Thymus (tissue), 11 donors: ENCODE measurements at regions not wholly inside any gene's neighbourhood (a gene's known extent, or its start where the extent isn't known, plus 50 kb on each side); places are given as distances from the start of the nearest gene placed in this dataset.

Source experiments
- DNase-seq, 9 donors: peaks; one replicate each; pipeline ENCODE4 v3.0.0-alpha.2; 2013; ENCODE audit warnings: low spot score in 9 of 9, low read depth in 6 of 9, missing footprints in 1 of 9
- H3K27ac ChIP-seq, 2 donors: one replicate each; pipeline ENCODE4 v1.5.1; 2013; ENCODE audit warnings: control low read depth in 1 of 2, low read depth in 1 of 2, low read length in 1 of 2, mild to moderate bottlenecking in 1 of 2, moderate library complexity in 1 of 2
- H3K27me3 ChIP-seq, 2 donors: one replicate each; pipeline ENCODE4 v1.5.1; 2013; ENCODE audit warnings: low read length in 1 of 2; ENCODE audit not compliant: control insufficient read depth in 2 of 2, insufficient read depth in 1 of 2
- H3K36me3 ChIP-seq, 2 donors: one replicate each; pipeline ENCODE4 v1.5.1; 2013; ENCODE audit warnings: low read length in 1 of 2, mild to moderate bottlenecking in 1 of 2, moderate library complexity in 1 of 2; ENCODE audit not compliant: control insufficient read depth in 2 of 2, insufficient read depth in 2 of 2
- H3K4me1 ChIP-seq, 2 donors: one replicate each; pipeline ENCODE4 v1.5.1; 2013; ENCODE audit warnings: low read length in 2 of 2; ENCODE audit not compliant: control insufficient read depth in 2 of 2, insufficient read depth in 2 of 2
- H3K4me3 ChIP-seq, 2 donors: one replicate each; pipeline ENCODE4 v1.5.1; 2013; ENCODE audit warnings: low read length in 2 of 2, control low read depth in 1 of 2, mild to moderate bottlenecking in 1 of 2
- H3K9me3 ChIP-seq, 2 donors: one replicate each; pipeline ENCODE4 v1.5.1; 2013; ENCODE audit warnings: low read length in 1 of 2, mild to moderate bottlenecking in 1 of 2; ENCODE audit not compliant: control insufficient read depth in 2 of 2, insufficient read depth in 1 of 2
- WGBS: extraction: QIAGEN DNeasy Blood & Tissue Kit; methylation state at CpG from one replicate; pipeline ENCODE4 v1.1.7; 2013; 5-methylcytosine and 5-hydroxymethylcytosine counted together
- donor health status: healthy.

DNA sequence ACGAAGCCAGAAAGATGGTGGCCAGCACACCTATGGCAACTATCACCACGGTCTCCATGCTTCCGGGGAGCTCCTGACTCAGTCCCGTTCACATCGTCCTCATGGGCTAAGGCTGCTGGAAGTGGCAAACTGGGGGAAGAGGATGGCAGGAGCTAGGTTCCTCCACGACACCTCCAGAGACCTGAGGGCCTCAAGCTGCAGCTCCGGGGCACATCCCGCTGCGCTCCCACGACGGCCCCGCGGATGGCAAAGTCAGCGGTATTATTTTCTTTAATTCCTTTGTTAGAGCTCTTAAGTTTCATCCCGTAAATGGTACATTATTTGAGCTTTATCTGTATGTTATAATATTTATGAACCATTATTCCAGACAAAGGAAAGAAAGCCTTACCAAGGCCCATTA is 190.5 kb downstream of the DACT1 start:
- Histone ChIP-seq H3K27me3 (no peaks in the 10 kb centered on the region), H3K9me3 (peaks cover 0 to 7% of the 10 kb centered on the region in 2 donors), H3K36me3 (no peaks in the 10 kb centered on the region), H3K4me1 (no peaks in the 10 kb centered on the region), H3K27ac (no peak overlapping the region), H3K4me3 (no peak overlapping the region)
- DNase-seq: no peak
- WGBS: 98% methylated on average over 15 of the region's 15 CpGs

DNA sequence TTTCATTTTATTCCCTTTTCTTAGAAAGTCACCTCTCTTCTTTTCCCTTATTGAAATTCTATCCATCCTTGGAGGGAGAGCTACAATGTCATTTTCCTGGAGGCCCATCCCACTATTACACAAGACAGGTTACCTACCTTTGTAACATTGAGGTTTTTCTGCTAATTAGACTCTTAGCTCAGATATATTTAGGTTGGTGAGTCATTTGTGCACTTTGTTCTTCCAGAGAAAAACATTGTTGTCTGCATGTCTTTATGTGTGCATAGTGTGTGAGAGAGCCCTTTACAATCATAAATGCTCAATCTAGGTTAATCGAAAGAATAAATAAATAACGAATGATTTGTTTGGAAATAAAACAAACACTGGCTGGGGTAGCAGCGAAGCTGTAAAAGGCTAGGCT is 191.8 kb downstream of the DACT1 start:
- Histone ChIP-seq H3K4me3 (no peak overlapping the region), H3K9me3 (peaks cover 0 to 11% of the 10 kb centered on the region in 2 donors), H3K27ac (no peak overlapping the region), H3K27me3 (no peaks in the 10 kb centered on the region), H3K4me1 (no peaks in the 10 kb centered on the region), H3K36me3 (no peaks in the 10 kb centered on the region)
- no peak for DNase-seq
- 91% methylated on average over 3 of the region's 3 CpGs for WGBS

DNA sequence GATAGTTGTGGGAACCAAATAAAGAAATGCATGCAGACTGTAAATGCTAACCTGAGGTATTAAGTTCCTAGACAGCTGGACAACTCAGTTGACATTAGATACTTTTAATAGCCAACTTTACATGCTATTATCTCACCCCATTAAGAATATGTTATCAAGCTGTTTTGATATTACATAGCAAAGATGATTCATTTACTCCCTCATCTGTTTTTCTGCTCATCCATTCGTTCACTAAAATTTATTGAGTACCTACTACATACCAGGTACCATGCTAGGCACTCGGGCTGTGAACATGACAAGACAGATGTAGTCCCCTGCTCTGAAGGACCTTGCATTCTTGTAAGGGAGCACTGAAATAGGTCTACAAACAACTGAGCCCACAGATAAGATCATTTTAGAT is 192.4 kb downstream of the DACT1 start:
- H3K36me3 ChIP-seq: no peaks in the 10 kb centered on the region
- H3K27me3 ChIP-seq: no peaks in the 10 kb centered on the region
- WGBS: 92% methylated on average over 2 of the region's 2 CpGs
- no peak overlapping the region for H3K27ac ChIP-seq
- no peak for DNase-seq
- H3K4me3 ChIP-seq: no peak overlapping the region
- no peaks in the 10 kb centered on the region for H3K4me1 ChIP-seq
- H3K9me3 ChIP-seq: peaks cover 0 to 11% of the 10 kb centered on the region in 2 donors

DNA sequence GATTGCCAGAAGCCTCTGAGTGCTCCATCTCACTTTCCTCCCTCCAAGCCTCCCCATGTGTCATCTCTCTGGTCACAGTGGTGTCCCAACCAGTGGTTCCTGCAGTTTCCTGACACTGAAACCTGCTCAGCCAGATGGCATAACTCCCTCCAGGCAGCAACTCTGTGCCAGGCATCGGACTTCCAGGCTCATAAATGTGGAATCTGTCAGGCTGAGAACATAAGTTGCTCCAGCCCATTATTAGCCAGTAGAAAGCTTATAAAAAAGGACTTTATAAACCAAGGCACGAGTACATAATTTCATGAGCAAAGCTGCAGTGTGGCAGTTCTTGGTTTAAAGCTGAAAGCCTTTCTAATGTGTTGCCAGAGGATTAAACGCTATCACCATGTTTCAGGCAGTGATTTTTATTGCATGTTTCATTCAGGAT is 194.3 kb downstream of the DACT1 start:
- Histone ChIP-seq H3K4me1 (no peaks in the 10 kb centered on the region), H3K4me3 (no peak overlapping the region), H3K9me3 (peaks cover 0 to 11% of the 10 kb centered on the region in 2 donors), H3K36me3 (no peaks in the 10 kb centered on the region), H3K27me3 (no peaks in the 10 kb centered on the region), H3K27ac (no peak overlapping the region)
- DNase-seq: no peak
- WGBS: 76% methylated on average over 3 of the region's 3 CpGs

DNA sequence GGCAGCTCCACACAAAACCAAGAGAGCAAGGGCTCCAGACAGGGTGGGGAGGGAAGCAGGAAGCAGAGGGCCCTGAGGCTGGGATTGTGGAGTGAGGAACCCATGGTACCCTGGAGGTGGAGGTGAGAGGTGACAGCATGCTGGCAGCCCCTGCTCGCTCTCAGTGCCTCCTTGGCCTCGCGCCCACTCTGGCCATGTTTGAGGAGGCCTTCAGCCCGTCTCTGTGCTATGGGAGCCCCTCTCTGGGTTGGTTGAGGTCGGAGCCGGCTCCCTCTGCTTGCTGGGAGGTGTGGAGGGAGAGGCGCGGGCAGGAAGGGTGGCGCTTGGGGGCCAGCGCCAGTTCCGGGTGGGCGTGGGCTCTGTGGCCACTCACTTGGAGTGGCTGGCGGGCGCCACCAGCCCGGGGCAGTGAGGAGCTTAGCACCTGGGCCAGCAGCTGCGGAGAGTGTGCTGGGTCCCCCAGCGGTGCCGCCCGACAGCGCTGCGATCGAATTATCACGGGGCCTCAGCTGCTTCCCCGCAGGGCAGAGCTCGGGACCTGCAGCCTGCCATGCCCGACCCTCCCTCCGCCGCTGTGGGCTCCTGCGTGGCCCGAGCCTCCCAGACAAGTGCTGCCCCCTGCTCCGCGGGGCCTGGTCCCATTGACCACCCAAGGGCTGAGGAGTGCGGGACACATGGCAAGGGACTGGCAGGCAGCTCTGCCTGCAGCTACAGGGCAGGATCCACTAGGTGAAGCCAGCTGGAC is 196.0 kb downstream of the DACT1 start:
- H3K27ac ChIP-seq: no peak overlapping the region
- H3K9me3 ChIP-seq: peaks cover 0 to 4% of the 10 kb centered on the region in 2 donors
- no peak for DNase-seq
- no peak overlapping the region for H3K4me3 ChIP-seq
- H3K27me3 ChIP-seq: no peaks in the 10 kb centered on the region
- 93% methylated on average over 33 of the region's 33 CpGs for WGBS
- H3K36me3 ChIP-seq: no peaks in the 10 kb centered on the region
- H3K4me1 ChIP-seq: no peaks in the 10 kb centered on the region

DNA sequence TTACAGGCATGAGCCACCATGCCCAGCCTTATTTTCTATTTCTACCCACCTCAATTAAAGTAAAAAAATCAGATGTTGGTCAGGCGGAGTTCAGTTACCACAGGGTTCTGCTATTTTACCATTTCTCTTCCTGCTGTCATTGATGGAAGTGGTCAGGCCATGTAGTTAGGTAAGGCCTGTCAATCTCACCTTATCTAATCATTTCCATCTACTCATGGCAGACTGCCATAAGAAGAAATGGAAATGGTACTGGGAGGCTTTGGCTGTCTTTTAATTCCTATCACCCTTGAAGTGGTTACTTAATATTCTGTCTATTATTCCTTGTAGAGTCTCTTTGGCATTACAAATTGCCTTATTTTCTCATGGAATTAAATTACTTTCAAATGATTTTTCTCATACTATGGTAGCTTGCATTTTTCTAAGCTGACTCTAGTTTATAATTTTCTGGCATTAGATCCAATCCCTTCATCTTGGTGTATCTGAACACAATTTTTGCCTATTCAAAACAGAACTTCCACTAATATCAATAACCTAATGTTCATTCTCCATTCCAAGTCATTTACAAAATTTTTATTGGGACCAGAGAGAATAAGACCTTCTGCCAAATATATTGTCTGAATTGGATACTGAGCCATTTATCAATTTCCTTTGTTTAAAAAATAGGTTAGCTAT is 198.7 kb downstream of the DACT1 start:
- H3K36me3 ChIP-seq: no peaks in the 10 kb centered on the region
- WGBS: 91% methylated on average over 1 of the region's 1 CpG
- peaks cover 0 to 4% of the 10 kb centered on the region in 2 donors for H3K9me3 ChIP-seq
- no peaks in the 10 kb centered on the region for H3K27me3 ChIP-seq
- H3K27ac ChIP-seq: no peak overlapping the region
- no peak for DNase-seq
- no peaks in the 10 kb centered on the region for H3K4me1 ChIP-seq
- H3K4me3 ChIP-seq: no peak overlapping the region

DNA sequence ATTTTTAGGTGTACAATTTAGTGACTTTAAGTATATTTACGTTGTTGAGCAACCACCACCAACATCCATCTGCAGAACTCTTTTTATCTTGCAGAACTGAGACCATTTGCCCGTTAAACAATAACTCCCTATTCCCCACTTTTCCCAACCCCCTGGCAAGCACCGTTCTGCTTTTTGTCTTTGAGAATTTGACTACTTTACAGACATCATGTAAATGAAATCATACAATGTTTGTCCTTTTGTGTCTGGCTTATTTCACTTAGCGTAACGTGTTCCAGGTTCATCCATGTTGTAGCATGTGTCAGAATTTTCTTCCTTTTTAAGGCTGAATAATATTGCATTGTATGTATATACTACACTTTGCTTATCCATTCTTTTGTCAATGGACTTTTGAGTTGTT is 201.5 kb downstream of the DACT1 start:
- Histone ChIP-seq H3K4me3 (no peak overlapping the region), H3K9me3 (no peaks in the 10 kb centered on the region), H3K4me1 (no peaks in the 10 kb centered on the region), H3K36me3 (no peaks in the 10 kb centered on the region), H3K27ac (no peak overlapping the region), H3K27me3 (no peaks in the 10 kb centered on the region)
- no peak for DNase-seq
- 94% methylated on average over 5 of the region's 5 CpGs for WGBS

DNA sequence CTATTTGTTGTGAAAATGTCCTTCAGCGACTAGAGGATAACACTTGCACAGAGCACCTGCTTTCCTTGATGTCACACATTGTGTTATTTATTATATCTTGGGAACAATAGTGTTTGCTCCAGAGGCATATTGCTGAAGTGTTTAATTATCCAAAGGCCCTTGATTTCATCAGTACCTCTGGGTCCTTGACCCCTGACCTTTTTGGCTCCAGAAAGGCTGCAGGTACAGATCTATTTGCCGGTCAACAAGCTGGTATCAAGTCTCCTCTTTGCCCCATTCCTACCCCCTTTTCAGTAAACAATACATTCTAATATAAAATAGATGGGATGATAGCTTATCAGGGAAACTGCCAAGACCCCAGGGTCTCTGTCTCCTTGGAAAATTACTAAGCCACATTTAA is 206.8 kb downstream of the DACT1 start:
- no peaks in the 10 kb centered on the region for H3K4me1 ChIP-seq
- no peak overlapping the region for H3K4me3 ChIP-seq
- H3K27me3 ChIP-seq: no peaks in the 10 kb centered on the region
- H3K36me3 ChIP-seq: no peaks in the 10 kb centered on the region
- no peak for DNase-seq
- 97% methylated on average over 2 of the region's 2 CpGs for WGBS
- H3K27ac ChIP-seq: no peak overlapping the region
- no peaks in the 10 kb centered on the region for H3K9me3 ChIP-seq

DNA sequence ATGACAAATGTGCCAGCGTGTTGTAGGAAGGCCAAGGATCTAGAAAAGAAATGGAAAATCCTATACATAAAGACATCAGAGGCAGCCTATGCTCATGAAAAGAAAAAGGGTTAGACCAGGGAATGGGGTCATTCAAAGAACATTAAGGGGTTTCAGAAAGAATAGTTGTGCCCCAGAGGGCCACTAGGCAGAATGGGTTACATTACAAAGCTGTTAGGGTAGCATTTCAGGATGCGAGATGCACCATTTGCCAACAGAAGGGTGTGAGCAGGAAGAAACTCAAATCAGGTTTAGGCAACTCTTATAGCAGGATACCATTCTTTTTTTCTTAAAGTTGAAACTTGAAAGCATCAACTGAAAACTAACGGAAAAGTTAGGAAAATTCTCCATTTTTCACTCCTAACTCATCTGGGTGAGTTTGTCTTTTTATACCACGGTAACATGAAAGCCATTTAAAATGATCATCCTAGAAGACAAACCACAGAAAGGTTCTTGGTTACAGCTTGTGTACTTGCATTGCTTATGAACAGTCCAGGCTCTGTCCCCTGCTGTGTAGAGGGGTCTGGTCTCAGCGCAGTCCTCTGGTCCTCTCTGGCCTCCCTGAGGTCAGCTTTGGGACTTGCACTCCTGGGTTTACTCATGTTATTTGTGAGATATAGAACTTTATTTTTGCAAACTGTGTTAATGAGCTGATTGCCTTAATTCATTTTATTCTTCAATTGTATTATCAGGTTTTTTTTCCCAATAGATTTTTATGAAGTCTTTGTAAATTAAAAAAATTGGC is 209.1 kb downstream of the DACT1 start:
- whole genome bisulfite sequencing: 90% methylated on average over 5 of the region's 5 CpGs
- H3K27me3 ChIP-seq: no peaks in the 10 kb centered on the region
- H3K27ac ChIP-seq: no peak overlapping the region

More for the DNA sequence above, 209.1 kb downstream of the DACT1 start:
- no peaks in the 10 kb centered on the region for H3K4me1 ChIP-seq
- no peaks in the 10 kb centered on the region for H3K36me3 ChIP-seq
- H3K9me3 ChIP-seq: no peaks in the 10 kb centered on the region
- H3K4me3 ChIP-seq: no peak overlapping the region
- DNase-seq: no peak
